NT2/D1 (cell line): ENCODE measurements at regions not wholly inside any gene's neighbourhood (a gene's known extent, or its start where the extent isn't known, plus 50 kb on each side); places are given as distances from the start of the nearest gene placed in this dataset.

Experiments
- DNase-seq: peaks from one replicate; pipeline ENCODE4 v3.0.0-alpha.2; 2011; ENCODE audit warnings: low read depth, low spot score
- H3K27me3 ChIP-seq: 2 replicates; pipeline ENCODE4 v1.6.0; 2011; ENCODE audit warnings: mild to moderate bottlenecking; ENCODE audit not compliant: insufficient read length, insufficient read depth
- H3K36me3 ChIP-seq: 2 replicates; pipeline ENCODE4 v1.6.1; 2011; ENCODE audit warnings: mild to moderate bottlenecking, low read length, mixed read lengths; ENCODE audit not compliant: insufficient read depth, insufficient read length
- H3K4me1 ChIP-seq: 2 replicates; pipeline ENCODE4 v1.5.1; 2011; ENCODE audit not compliant: insufficient read depth, insufficient read length
- H3K4me3 ChIP-seq: 2 replicates; pipeline ENCODE4 v1.5.1; 2011; ENCODE audit warnings: low read depth; ENCODE audit not compliant: insufficient read length
- H3K9ac ChIP-seq: 2 replicates; pipeline ENCODE4 v1.6.0; 2011; ENCODE audit warnings: low read depth; ENCODE audit not compliant: insufficient read length
- H3K9me3 ChIP-seq: 2 replicates; pipeline ENCODE4 v1.5.1; 2011; ENCODE audit warnings: mild to moderate bottlenecking, low read length; ENCODE audit not compliant: insufficient read depth
- SUZ12 ChIP-seq: IDR thresholded peaks from 2 replicates; pipeline ENCODE4 v1.6.1; 2011; ENCODE audit not compliant: insufficient read length, insufficient read depth; ENCODE audit errors: extremely low read depth
- YY1 ChIP-seq: IDR thresholded peaks from 2 replicates; pipeline ENCODE4 v1.6.1; 2011; ENCODE audit not compliant: insufficient read length, insufficient read depth
- ZNF274 ChIP-seq: IDR thresholded peaks from 2 replicates; pipeline ENCODE4 v1.6.1; 2011; ENCODE audit warnings: mild to moderate bottlenecking, low read depth, low read length

GRCh38 chr11:15807827-15808226 lies 548.5 kb downstream of the SOX6 start:
- TF ChIP-seq SUZ12 = no peak
- TF ChIP-seq YY1 = no peak
- no peak for TF ChIP-seq ZNF274
- Histone ChIP-seq H3K36me3 (no peaks in the 10 kb centered on the region), H3K4me3 (no peak overlapping the region), H3K9ac (no peak overlapping the region), H3K4me1 (no peaks in the 10 kb centered on the region), H3K9me3 (no peaks in the 10 kb centered on the region), H3K27me3 (no peaks in the 10 kb centered on the region)
- no peak for DNase-seq

- H3K27me3 ChIP-seq = no peaks in the 10 kb centered on the region
- H3K9me3 ChIP-seq = no peaks in the 10 kb centered on the region
- DNase-seq = no peak
- TF ChIP-seq YY1 = no peak
- TF ChIP-seq ZNF274 = no peak
- TF ChIP-seq SUZ12 = no peak
- no peaks in the 10 kb centered on the region for H3K4me1 ChIP-seq
- no peak overlapping the region for H3K9ac ChIP-seq
- no peaks in the 10 kb centered on the region for H3K36me3 ChIP-seq
- no peak overlapping the region for H3K4me3 ChIP-seq
Observed at GRCh38 chr11:15810082-15810481, 546.3 kb downstream of the SOX6 start.

- no peak for DNase-seq
- no peaks in the 10 kb centered on the region for H3K4me1 ChIP-seq
- H3K9ac ChIP-seq = no peak overlapping the region
- H3K27me3 ChIP-seq = no peaks in the 10 kb centered on the region
- no peak for TF ChIP-seq SUZ12
- no peak for TF ChIP-seq YY1
- no peak for TF ChIP-seq ZNF274
- H3K9me3 ChIP-seq = no peaks in the 10 kb centered on the region
- no peaks in the 10 kb centered on the region for H3K36me3 ChIP-seq
- H3K4me3 ChIP-seq = no peak overlapping the region
Observed at GRCh38 chr11:15810525-15810924, 545.8 kb downstream of the SOX6 start.

DNA sequence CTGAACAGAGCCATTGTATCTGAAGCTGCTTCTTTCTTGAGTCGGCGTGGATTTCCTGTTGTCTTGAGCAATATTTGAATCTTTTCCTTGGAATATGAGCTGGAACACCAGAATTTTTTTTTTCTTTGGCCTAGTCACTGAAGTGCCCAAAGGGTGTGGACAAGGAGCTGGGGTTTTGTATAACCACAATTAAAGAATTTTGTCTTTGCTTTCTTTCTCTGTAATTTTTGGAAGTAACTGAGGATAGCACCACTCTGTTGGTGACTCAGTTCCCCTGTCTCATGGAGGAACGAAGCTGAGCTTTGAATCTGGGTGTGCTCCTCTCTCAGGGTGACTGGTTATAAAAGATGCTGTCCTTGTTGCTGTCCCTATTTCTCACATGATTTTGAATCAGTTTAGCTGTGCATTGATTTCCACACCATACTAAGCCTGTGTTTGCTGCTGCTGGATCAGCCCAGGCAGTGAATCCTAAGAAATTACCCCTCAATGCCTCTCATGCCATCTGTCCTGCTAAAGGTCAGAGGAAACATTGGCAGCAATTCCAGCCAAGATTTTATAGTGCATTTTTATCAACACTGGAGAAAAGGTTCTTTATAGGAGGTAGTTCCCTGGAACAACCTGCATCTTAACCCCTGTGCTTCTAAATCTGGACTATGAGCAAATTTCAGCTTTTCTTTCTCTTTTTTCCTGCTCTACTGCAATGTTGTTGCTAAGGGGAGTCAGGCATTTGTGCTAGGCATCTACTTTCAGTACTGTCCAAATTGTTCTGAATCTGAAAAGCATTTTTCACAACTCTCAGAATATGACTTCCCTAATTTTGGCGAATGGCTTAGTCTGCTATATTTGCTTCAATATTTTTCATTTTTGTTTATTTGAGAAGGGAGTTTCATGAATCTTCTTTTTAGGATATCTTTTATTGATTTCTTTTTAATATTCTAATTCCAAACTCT lies 540.8 kb downstream of the SOX6 start:
- no peak overlapping the region for H3K9ac ChIP-seq
- TF ChIP-seq ZNF274 = no peak
- no peak for TF ChIP-seq YY1
- TF ChIP-seq SUZ12 = no peak
- DNase-seq = no peak
- no peaks in the 10 kb centered on the region for H3K36me3 ChIP-seq
- no peaks in the 10 kb centered on the region for H3K4me1 ChIP-seq
- H3K9me3 ChIP-seq = peaks cover 3% of the 10 kb centered on the region
- no peaks in the 10 kb centered on the region for H3K27me3 ChIP-seq
- no peak overlapping the region for H3K4me3 ChIP-seq

GRCh38 chr11:15816260-15816871 lies 540.0 kb downstream of the SOX6 start:
- H3K9ac ChIP-seq = no peak overlapping the region
- TF ChIP-seq SUZ12 = no peak
- TF ChIP-seq ZNF274 = no peak
- no peak for TF ChIP-seq YY1
- DNase-seq = no peak

GRCh38 chr11:15817001-15817400 lies 539.3 kb downstream of the SOX6 start:
- no peak overlapping the region for H3K9ac ChIP-seq
- H3K36me3 ChIP-seq = no peaks in the 10 kb centered on the region
- no peak for TF ChIP-seq SUZ12
- no peak for TF ChIP-seq YY1
- no peak for TF ChIP-seq ZNF274
- H3K4me3 ChIP-seq = no peak overlapping the region
- H3K4me1 ChIP-seq = no peaks in the 10 kb centered on the region
- peaks cover 8% of the 10 kb centered on the region for H3K9me3 ChIP-seq
- no peak for DNase-seq
- H3K27me3 ChIP-seq = no peaks in the 10 kb centered on the region

More at GRCh38 chr11:15816260-15816871, 540.0 kb downstream of the SOX6 start:
- H3K9me3 ChIP-seq = peaks cover 8% of the 10 kb centered on the region
- no peak overlapping the region for H3K4me3 ChIP-seq
- no peaks in the 10 kb centered on the region for H3K4me1 ChIP-seq
- H3K27me3 ChIP-seq = no peaks in the 10 kb centered on the region
- H3K36me3 ChIP-seq = no peaks in the 10 kb centered on the region
